IPS-15b (cell line): ENCODE measurements at regions not wholly inside any gene's neighbourhood (a gene's known extent, or its start where the extent isn't known, plus 50 kb on each side); places are given as distances from the start of the nearest gene placed in this dataset.
"Not testable (repeated sequence)": the region's sequence is repeated elsewhere in the genome, so short reads cannot be mapped to it uniquely, and the experiment has no call there.

Source experiments
- H3K27me3 ChIP-seq: one replicate; pipeline ENCODE4 v1.6.1; 2013; ENCODE audit warnings: low read length; ENCODE audit not compliant: control insufficient read depth, insufficient read depth
- H3K36me3 ChIP-seq: one replicate; pipeline ENCODE4 v1.6.1; 2013; ENCODE audit warnings: low read length; ENCODE audit not compliant: control insufficient read depth, insufficient read depth
- H3K4me1 ChIP-seq: one replicate; pipeline ENCODE4 v1.6.1; 2013; ENCODE audit warnings: mild to moderate bottlenecking, low read length; ENCODE audit not compliant: control insufficient read depth, insufficient read depth
- H3K4me3 ChIP-seq: one replicate; pipeline ENCODE4 v1.5.1; 2013; ENCODE audit warnings: low read depth, low read length
- H3K9ac ChIP-seq: one replicate; pipeline ENCODE4 v1.6.1; 2013; ENCODE audit warnings: low read depth, mild to moderate bottlenecking, low read length
- H3K9me3 ChIP-seq: one replicate; pipeline ENCODE4 v1.6.1; 2013; ENCODE audit warnings: mild to moderate bottlenecking, low read length; ENCODE audit not compliant: control insufficient read depth, insufficient read depth

DNA sequence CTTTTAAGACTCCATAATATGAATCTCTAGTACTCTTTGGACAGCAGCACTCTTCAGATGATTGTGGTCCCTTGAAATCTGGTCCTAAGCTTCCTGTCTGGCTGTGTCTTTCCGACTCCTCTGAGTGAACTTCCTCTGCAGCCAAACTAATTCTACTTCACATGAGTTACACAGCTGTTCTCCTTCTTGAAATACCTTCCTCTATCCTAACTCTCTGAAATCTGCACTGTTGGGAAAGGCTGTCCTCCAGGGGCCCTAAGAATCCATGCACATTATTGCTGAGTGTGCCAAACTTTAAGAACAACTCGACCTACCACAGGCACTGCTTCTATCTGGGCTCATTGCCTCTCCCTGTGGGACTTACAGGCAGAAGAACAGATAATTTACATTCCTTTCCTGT lies 217.3 kb upstream of the ARHGAP42 start:
- no peaks in the 10 kb centered on the region for H3K4me1 ChIP-seq
- no peaks in the 10 kb centered on the region for H3K27me3 ChIP-seq
- no peak overlapping the region for H3K4me3 ChIP-seq
- H3K9me3 ChIP-seq: no peaks in the 10 kb centered on the region
- no peak overlapping the region for H3K9ac ChIP-seq
- H3K36me3 ChIP-seq: no peaks in the 10 kb centered on the region

DNA sequence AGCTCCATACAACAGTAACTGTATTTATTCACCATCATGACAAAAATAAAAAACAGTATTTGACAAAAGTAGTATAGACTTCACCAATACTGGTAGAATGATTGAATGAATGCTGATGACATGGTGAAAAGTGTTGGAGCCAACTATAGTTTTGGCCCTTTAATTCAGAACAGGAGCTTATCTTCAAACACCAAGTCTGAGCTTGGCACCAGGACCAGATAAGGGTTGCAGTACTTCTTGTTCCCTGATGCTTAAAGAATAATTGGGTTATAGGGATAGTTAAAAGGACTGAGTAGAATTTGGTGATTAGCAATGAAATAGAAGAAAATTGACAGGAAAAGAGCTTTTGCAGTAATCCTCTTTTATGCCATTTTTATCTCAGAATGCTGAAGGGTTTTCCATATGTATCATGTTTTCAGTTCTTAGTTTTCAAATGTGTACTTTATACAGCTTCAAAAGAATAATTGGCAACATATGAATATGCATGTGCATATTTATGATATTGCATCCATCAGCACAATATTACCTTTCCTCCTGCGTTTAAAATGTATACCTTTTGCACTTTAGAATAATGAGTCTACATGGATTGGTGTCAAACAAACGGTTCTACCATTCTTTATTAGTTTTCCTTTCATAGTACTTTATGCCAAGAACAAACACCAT lies 214.2 kb upstream of the ARHGAP42 start:
- Histone ChIP-seq H3K4me3 (no peak overlapping the region), H3K9ac (no peak overlapping the region), H3K4me1 (no peaks in the 10 kb centered on the region), H3K27me3 (no peaks in the 10 kb centered on the region), H3K36me3 (no peaks in the 10 kb centered on the region), H3K9me3 (no peaks in the 10 kb centered on the region)

DNA sequence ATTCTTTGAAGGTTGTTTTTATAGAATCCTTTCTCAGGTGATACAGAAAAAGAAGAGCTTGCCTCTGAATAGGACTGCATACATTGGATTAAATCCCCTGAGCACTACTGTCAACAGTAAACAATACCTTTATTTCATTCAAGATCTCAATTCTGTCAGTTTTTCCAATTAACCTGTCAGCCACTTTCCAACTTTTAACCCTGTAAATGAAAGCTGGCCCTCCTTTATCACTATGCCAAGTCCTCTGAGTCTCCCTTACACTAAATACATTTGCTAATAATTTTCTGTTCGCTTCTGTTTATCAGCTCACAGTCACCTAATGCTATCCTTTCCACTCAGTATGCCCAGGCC lies 213.7 kb upstream of the ARHGAP42 start:
- H3K4me3 ChIP-seq: no peak overlapping the region
- H3K27me3 ChIP-seq: no peaks in the 10 kb centered on the region
- no peaks in the 10 kb centered on the region for H3K9me3 ChIP-seq
- H3K4me1 ChIP-seq: no peaks in the 10 kb centered on the region
- H3K9ac ChIP-seq: no peak overlapping the region
- no peaks in the 10 kb centered on the region for H3K36me3 ChIP-seq

DNA sequence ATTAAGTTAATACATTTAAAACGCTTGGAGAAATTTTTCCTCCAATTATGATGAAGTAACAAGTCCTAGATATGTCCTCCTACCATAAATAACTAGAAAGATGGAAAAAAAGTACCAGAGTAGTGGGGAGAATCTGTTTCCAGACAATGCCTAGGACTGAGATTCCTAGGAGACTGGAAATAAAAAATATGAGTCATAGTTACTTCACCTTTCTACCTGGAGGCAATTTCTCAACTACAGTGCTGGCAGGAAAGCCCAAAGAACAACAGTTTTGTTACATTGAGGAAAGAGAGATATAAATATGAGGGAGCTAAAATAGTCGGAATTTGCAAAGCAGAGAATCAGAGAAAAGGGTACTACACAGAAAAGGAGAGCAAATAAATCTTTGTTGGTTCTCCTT lies 202.1 kb upstream of the ARHGAP42 start:
- no peak overlapping the region for H3K4me3 ChIP-seq
- no peak overlapping the region for H3K9ac ChIP-seq
- no peaks in the 10 kb centered on the region for H3K9me3 ChIP-seq
- H3K36me3 ChIP-seq: no peaks in the 10 kb centered on the region
- H3K27me3 ChIP-seq: no peaks in the 10 kb centered on the region
- H3K4me1 ChIP-seq: no peaks in the 10 kb centered on the region

DNA sequence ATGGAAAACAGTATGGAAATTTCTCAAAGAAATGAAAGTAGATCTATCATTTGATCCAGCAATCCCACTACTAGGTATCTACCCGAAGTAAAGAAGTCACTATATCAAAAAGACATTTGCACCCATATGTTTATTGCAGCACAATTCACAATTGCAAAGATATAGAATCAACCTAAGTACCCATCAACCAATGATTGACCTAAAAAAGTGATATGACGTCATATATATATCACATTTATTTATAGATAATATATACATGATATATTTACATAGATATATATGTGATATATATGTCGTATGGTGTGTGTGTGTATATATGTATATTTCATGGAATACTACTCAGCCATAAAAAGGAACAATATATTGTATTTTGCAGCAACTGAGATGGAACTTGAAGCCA lies 188.3 kb upstream of the ARHGAP42 start:
- Histone ChIP-seq H3K4me1 (no peaks in the 10 kb centered on the region), H3K36me3 (no peaks in the 10 kb centered on the region), H3K9ac (no peak overlapping the region), H3K4me3 (no peak overlapping the region), H3K9me3 (no peaks in the 10 kb centered on the region), H3K27me3 (no peaks in the 10 kb centered on the region)

DNA sequence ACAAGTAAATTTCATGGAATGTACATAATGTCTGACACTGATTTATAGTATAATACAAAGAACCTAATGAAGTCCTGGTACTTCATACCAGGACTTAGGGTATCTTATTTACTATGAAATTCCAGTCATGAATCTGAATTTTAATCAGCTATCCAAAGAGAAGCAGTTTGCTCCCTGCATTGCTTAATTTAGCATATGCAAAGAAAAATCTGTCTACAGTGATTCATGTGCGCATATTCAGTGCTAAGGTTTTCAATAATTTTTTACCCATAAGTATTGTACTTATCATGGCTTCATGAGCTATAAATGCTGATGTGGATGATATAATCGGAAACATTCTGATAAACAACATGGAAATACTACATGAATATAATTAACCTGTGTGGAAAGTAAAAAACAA lies 185.6 kb upstream of the ARHGAP42 start:
- no peaks in the 10 kb centered on the region for H3K9me3 ChIP-seq
- H3K36me3 ChIP-seq: no peaks in the 10 kb centered on the region
- no peaks in the 10 kb centered on the region for H3K4me1 ChIP-seq
- no peak overlapping the region for H3K9ac ChIP-seq
- no peaks in the 10 kb centered on the region for H3K27me3 ChIP-seq
- no peak overlapping the region for H3K4me3 ChIP-seq

DNA sequence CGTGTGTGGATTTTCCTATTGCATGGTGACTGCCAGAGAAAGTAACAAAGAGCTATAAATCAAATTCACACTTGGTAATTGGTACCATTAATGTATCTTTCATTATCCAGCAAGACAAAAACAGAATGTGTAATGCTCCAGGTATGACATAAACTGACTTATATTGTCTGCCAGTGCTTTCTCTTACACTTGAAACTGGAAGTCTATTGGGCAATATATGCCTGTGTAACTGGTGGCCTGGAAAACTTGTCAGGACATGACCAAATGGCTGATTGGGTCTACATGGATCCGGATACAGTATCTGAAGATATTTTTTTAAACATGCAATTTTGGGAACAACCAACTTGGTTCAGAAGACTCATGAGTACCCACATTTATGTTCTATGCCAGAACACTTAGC lies 174.6 kb upstream of the ARHGAP42 start:
- Histone ChIP-seq H3K36me3 (no peaks in the 10 kb centered on the region), H3K9me3 (no peaks in the 10 kb centered on the region), H3K27me3 (no peaks in the 10 kb centered on the region), H3K4me3 (no peak overlapping the region), H3K4me1 (no peaks in the 10 kb centered on the region), H3K9ac (no peak overlapping the region)

DNA sequence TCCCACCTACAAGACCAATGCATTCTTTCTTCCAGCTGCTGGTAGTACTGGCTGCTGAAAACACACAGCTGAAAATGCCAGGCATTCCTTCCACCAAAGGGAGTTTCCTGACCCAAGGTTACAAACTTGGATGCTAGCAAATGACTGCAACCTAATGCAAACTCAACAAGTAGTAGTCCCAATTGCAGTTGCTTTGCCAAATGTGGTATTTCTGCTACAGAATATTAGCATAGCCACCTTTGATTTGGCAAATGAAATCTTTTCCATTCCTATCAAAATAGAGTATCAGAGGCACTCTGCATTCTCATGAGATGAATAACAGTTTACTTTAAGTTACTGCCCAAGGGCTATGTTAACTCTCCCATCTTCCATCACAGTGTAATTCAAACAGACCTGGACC lies 172.0 kb upstream of the ARHGAP42 start:
- no peaks in the 10 kb centered on the region for H3K36me3 ChIP-seq
- H3K9me3 ChIP-seq: no peaks in the 10 kb centered on the region
- no peaks in the 10 kb centered on the region for H3K27me3 ChIP-seq
- H3K4me1 ChIP-seq: no peaks in the 10 kb centered on the region
- H3K4me3 ChIP-seq: no peak overlapping the region
- no peak overlapping the region for H3K9ac ChIP-seq

DNA sequence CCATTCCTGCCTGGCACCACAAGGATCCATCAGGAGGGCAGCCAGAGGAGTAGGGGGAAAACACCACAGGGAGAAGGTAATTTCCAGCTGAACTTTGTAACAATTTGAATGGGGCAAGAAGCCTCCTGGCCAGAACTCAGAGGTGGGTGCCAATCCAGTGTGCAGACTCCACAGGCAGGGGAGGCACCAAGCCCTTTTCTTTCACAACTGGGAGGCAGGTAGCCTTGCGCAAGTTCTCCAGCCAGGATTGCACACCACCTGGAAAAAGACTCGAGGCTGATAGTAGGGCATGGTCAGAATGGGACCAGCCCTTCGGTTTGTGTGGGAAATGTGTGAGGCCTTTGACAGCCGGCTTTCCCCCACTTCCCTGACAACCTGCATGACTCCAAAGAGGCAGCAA lies 161.9 kb upstream of the ARHGAP42 start:
- Histone ChIP-seq H3K36me3 (no peaks in the 10 kb centered on the region), H3K9ac (no peak overlapping the region), H3K27me3 (no peaks in the 10 kb centered on the region), H3K9me3 (no peaks in the 10 kb centered on the region), H3K4me3 (no peak overlapping the region), H3K4me1 (no peaks in the 10 kb centered on the region)

DNA sequence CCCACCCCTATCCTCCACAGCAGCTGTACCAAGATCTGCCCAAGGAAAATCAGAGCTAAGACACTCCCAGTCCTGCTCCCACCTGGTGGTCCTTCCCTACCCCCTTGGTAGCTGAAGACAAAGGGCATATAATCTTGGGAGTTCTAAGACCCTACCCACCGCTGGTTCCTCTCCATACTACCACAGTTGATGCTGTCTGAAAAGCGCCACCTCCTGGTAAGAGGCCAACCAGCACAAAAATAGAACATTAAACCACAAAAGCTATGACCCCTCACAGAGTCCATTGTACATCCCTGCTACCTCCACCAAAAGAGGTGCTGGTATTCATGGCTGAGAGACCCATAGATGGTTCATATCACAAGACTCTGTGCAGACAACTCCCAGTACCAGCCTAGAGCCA lies 161.5 kb upstream of the ARHGAP42 start:
- Histone ChIP-seq H3K9me3 (no peaks in the 10 kb centered on the region), H3K4me1 (no peaks in the 10 kb centered on the region), H3K9ac (no peak overlapping the region), H3K36me3 (no peaks in the 10 kb centered on the region), H3K4me3 (no peak overlapping the region), H3K27me3 (no peaks in the 10 kb centered on the region)

DNA sequence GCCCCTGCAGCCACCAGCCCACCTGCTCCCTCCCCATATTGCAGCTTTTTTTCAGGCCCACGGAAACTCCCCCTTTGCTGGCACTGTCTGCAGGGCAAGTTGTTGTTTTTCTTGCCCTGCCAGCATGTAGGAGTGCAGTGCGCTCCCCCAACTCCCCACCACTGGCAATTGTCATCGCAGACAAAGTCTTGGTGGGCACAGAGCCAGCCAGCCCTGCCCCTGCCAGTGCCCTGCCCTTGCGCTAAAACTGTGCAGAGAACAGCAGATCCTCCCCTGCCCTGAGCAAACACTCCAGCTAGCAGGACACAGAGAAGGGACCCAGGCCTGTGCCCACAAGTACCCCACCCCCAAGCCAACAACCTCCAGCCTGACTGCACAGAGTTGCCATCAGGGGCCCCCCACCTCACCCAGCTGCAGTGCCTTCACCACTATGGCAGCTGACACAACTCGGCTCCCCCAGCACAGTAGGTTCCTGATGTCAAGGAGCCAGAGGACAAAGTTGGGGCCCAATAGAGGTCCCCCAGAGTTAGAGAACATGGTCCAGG lies 158.1 kb upstream of the ARHGAP42 start:
- Histone ChIP-seq H3K4me3 (no peak overlapping the region), H3K4me1 (no peaks in the 10 kb centered on the region), H3K36me3 (no peaks in the 10 kb centered on the region), H3K9me3 (no peaks in the 10 kb centered on the region), H3K9ac (no peak overlapping the region), H3K27me3 (no peaks in the 10 kb centered on the region)

DNA sequence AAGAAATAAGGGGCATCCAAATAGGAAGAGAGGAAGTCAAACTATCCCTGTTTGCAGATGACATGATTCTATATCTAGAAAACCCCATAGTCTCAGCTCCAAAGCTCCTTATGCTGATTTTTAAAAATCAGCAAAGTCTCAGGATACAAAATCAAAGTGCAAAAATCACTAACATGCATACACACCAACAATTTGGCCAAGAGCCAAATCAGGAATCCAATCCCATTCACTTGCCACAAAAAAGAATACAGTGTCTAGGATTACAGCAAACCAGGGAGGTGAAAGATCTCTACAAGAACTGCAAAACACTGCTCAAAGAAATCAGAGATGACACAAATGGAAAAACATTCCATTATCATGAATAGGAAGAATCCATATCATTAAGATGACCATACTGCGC lies 155.8 kb upstream of the ARHGAP42 start:
- H3K9me3 ChIP-seq, H3K4me3 ChIP-seq, H3K4me1 ChIP-seq, H3K27me3 ChIP-seq, H3K36me3 ChIP-seq, H3K9ac ChIP-seq: not testable (repeated sequence)
